K562 (cell line): ENCODE measurements at regions not wholly inside any gene's neighbourhood (a gene's known extent, or its start where the extent isn't known, plus 50 kb on each side); places are given as distances from the start of the nearest gene placed in this dataset.

ENCODE experiments used
- ATAC-seq: fragments of 200-7000 bp; cut with Tn5 transposase; 3 replicates; pipeline ENCODE4 v1.9.1; 2020; ENCODE audit warnings: moderate library complexity
- BruUV-seq: library from RNA; stranded (reverse); fragments of 400-500 nt; replicated peaks from 2 replicates; lab custom pipeline; 2021; lab: Mats Ljungman, UMichigan
- CTCF ChIA-PET: fragments of 300-600 bp; formaldehyde crosslinking; extraction: SDS; loops from one replicate; lab custom pipeline; 2021; ENCODE audit warnings: low intra/inter-chr PET ratio; lab: Yijun Ruan, JAX
- POLR2A ChIA-PET: fragments of 300-600, 350-650 bp; sonication (Branson Sonifier 250); formaldehyde crosslinking; extraction: SDS; loops from one replicate; lab custom pipeline; 2021; ENCODE audit warnings: antibody characterized with exemption, inconsistent platforms; lab: Yijun Ruan, JAX
- DNase-seq, 4 experiments: peaks; one replicate each; pipeline versions ENCODE4 v3.0.0 to v3.0.0-alpha.2; 2011 to 2018; ENCODE audit warnings: low spot score in 3 of 4, mixed read lengths in 3 of 4; ENCODE audit errors: extremely low read depth in 1 of 4
- FAIRE-seq: peaks from 2 replicates; lab custom pipeline; 2011; peaks lifted over from hg19 to GRCh38; lab: Jason Lieb, UNC
- H2AFZ ChIP-seq: 2 replicates; pipeline ENCODE4 v1.6.0; 2011; ENCODE audit warnings: low read depth, low read length, control low read depth, inconsistent platforms
- H3K27ac ChIP-seq: fragments of 200-600 bp; 3 replicates; pipeline ENCODE4 v1.8.0; 2011; ENCODE audit warnings: low read depth, mild to moderate bottlenecking, control low read depth, inconsistent platforms, low read length, moderate library complexity, mixed read lengths; ENCODE audit errors: extremely low read depth
- H3K27me3 ChIP-seq, 2 experiments: fragments of 300-600 bp in 1 of 2; 2 replicates in 1 of 2; 3 replicates in 1 of 2; pipeline versions ENCODE4 v1.6.0 to v1.8.0; 2011; ENCODE audit warnings: inconsistent platforms in 2 of 2, low read length in 2 of 2, mild to moderate bottlenecking in 1 of 2, mixed read lengths in 1 of 2, moderate library complexity in 1 of 2; ENCODE audit not compliant: control insufficient read depth in 2 of 2, insufficient read depth in 2 of 2
- H3K36me3 ChIP-seq: fragments of 300-600 bp; 3 replicates; pipeline ENCODE4 v1.8.0; 2011; ENCODE audit warnings: mild to moderate bottlenecking, low read length, inconsistent platforms; ENCODE audit not compliant: control insufficient read depth, insufficient read depth
- H3K4me1 ChIP-seq, 2 experiments: fragments of 200-600 bp in 1 of 2; replicated peaks in 1 of 2; 2 replicates in 1 of 2; 3 replicates in 1 of 2; pipeline versions ENCODE4 v1.5.1 to v1.8.0; 2011; ENCODE audit warnings: inconsistent platforms in 2 of 2, low read length in 2 of 2, mild to moderate bottlenecking in 1 of 2, mixed read lengths in 1 of 2, moderate library complexity in 1 of 2; ENCODE audit not compliant: control insufficient read depth in 2 of 2, insufficient read depth in 2 of 2
- H3K4me2 ChIP-seq: 2 replicates; pipeline ENCODE4 v1.6.1; 2011; ENCODE audit warnings: low read length, control low read depth, inconsistent platforms, mixed read lengths; ENCODE audit not compliant: insufficient read depth
- H3K4me3 ChIP-seq: fragments of 200-600 bp; sonication (generic), shearing (Covaris generic); 2 replicates; pipeline ENCODE4 v1.5.1; 2016; ENCODE audit warnings: control low read depth, inconsistent platforms
- H3K79me2 ChIP-seq: fragments of 200-600 bp; 3 replicates; pipeline ENCODE4 v1.8.0; 2011; ENCODE audit warnings: low read length, inconsistent platforms; ENCODE audit not compliant: control insufficient read depth, insufficient read depth
- H3K9ac ChIP-seq, 2 experiments: 2 replicates each; pipeline versions ENCODE4 v1.6.0 to v1.6.1; 2011; ENCODE audit warnings: low read depth in 2 of 2, low read length in 2 of 2, control low read depth in 1 of 2, inconsistent platforms in 1 of 2, mild to moderate bottlenecking in 1 of 2, mixed read lengths in 1 of 2; ENCODE audit not compliant: insufficient read depth in 1 of 2
- H3K9me1 ChIP-seq: one replicate; pipeline ENCODE4 v1.6.0; 2011; ENCODE audit warnings: inconsistent platforms, mild to moderate bottlenecking, low read length, moderate library complexity; ENCODE audit not compliant: control insufficient read depth, insufficient read depth
- H3K9me3 ChIP-seq: replicated peaks from 2 replicates; pipeline ENCODE4 v1.5.1; 2011; ENCODE audit warnings: low read depth, low read length, inconsistent platforms; ENCODE audit not compliant: control insufficient read depth, insufficient read depth
- H4K20me1 ChIP-seq: replicated peaks from 2 replicates; pipeline ENCODE4 v1.6.1; 2011; ENCODE audit warnings: low read length, inconsistent platforms, mixed read lengths; ENCODE audit not compliant: control insufficient read depth, insufficient read depth
- HEY1 ChIP-seq: fragments of 250-450 bp; sonication (Bioruptor Pico); IDR thresholded peaks from 2 replicates; pipeline ENCODE4 v1.5.0; 2020; ENCODE audit warnings: mild to moderate bottlenecking, moderate library complexity, borderline replicate concordance
- MED1 ChIP-seq: sonication (generic); formaldehyde crosslinking; IDR thresholded peaks from 2 replicates; pipeline ENCODE4 v1.8.1; 2023; ENCODE audit warnings: missing genetic modification reagents, borderline replicate concordance
- PCBP2 ChIP-seq: fragments of 200-400 bp; formaldehyde crosslinking; IDR thresholded peaks from 2 replicates; pipeline ENCODE4 v1.6.1; 2018; ENCODE audit warnings: low read length, low read depth, mild to moderate bottlenecking, moderate library complexity; ENCODE audit not compliant: poor library complexity, severe bottlenecking
- RBM14 ChIP-seq: fragments of 200-400 bp; formaldehyde crosslinking; IDR thresholded peaks from 2 replicates; pipeline ENCODE4 v1.6.1; 2018; ENCODE audit warnings: low read depth, mild to moderate bottlenecking, low read length, moderate library complexity, borderline replicate concordance; ENCODE audit not compliant: insufficient read depth
- SAP30 ChIP-seq: fragments of 200-600 bp; sonication (generic); IDR thresholded peaks from 2 replicates; pipeline ENCODE4 v1.6.1; 2012; ENCODE audit warnings: borderline replicate concordance, low read depth, mild to moderate bottlenecking, moderate library complexity, low read length, control low read depth, inconsistent platforms; ENCODE audit not compliant: insufficient read depth, poor library complexity, severe bottlenecking
- SMAD4 ChIP-seq: fragments of 250-450 bp; sonication (Bioruptor Pico); conservative IDR thresholded peaks from 2 replicates; pipeline ENCODE4 v1.8.0; 2021; ENCODE audit warnings: inconsistent platforms, mild to moderate bottlenecking, moderate library complexity
- SMARCE1 ChIP-seq: fragments of 450-650 bp; IDR thresholded peaks from 2 replicates; pipeline ENCODE4 v1.7.1; 2016; ENCODE audit warnings: mild to moderate bottlenecking
- STAG1 ChIP-seq: sonication (generic); formaldehyde crosslinking; IDR thresholded peaks from 2 replicates; pipeline ENCODE4 v1.5.0; 2020; ENCODE audit warnings: missing genetic modification reagents, borderline replicate concordance
- ZNF445 ChIP-seq: fragments of 250-450 bp; sonication (Bioruptor Pico); IDR thresholded peaks from 2 replicates; pipeline ENCODE4 v1.4.0; 2020; ENCODE audit warnings: low read depth, mild to moderate bottlenecking, moderate library complexity
- in situ Hi-C: fragments of 300-500 bp; cut with MboI; formaldehyde crosslinking; loops from 4 replicates; pipeline ENCODE4 v1.15.0; 2018; ENCODE audit warnings: inconsistent platforms, mixed read lengths
- intact Hi-C: fragments of 100-400 bp; cut with micrococcal nuclease; formaldehyde crosslinking; loops from 2 replicates; pipeline ENCODE4 v1.14.2; 2022
- TF ChIP-seq, protein P1 (sequence below): fragments of 200-600 bp; sonication (generic); IDR thresholded peaks from one replicate; pipeline ENCODE4 v1.6.1; 2012; ENCODE audit warnings: mild to moderate bottlenecking, low read depth, low read length, inconsistent platforms

GRCh38 chr18:30787410-30787809 lies 255.1 kb downstream of the DSC3 start:
- Histone ChIP-seq H3K4me1 (no peaks in the 10 kb centered on the region), H2AFZ (no peak overlapping the region), H3K9me1 (no peaks in the 10 kb centered on the region), H3K9ac (no peak overlapping the region), H3K79me2 (no peaks in the 10 kb centered on the region), H3K27ac (no peak overlapping the region), H3K27me3 (no peaks in the 10 kb centered on the region), H3K36me3 (no peaks in the 10 kb centered on the region), H3K4me3 (no peak overlapping the region), H3K4me2 (no peak overlapping the region), H3K9me3 (no peaks in the 10 kb centered on the region; the same call in 1 of the 2 replicates), H4K20me1 (no peaks in the 10 kb centered on the region)
- ChIA-PET CTCF (no interaction called here), POLR2A (interaction anchor here (0.7 kb wide), 1 partner anchor 166 kb away, joined by 3 read pairs; no protein-coding TSS in a partner anchor)
- in situ Hi-C loops: no loop called here
- no TSS peak for BruUV-seq
- ATAC-seq (no peak), FAIRE-seq (no peak), DNase-seq (no peak)
- intact Hi-C loops: no loop called here
- TF ChIP-seq SMARCE1: no peak
- no peak for TF ChIP-seq ZNF445 (CRISPR knock-in tag)
- TF ChIP-seq, protein P1, sequence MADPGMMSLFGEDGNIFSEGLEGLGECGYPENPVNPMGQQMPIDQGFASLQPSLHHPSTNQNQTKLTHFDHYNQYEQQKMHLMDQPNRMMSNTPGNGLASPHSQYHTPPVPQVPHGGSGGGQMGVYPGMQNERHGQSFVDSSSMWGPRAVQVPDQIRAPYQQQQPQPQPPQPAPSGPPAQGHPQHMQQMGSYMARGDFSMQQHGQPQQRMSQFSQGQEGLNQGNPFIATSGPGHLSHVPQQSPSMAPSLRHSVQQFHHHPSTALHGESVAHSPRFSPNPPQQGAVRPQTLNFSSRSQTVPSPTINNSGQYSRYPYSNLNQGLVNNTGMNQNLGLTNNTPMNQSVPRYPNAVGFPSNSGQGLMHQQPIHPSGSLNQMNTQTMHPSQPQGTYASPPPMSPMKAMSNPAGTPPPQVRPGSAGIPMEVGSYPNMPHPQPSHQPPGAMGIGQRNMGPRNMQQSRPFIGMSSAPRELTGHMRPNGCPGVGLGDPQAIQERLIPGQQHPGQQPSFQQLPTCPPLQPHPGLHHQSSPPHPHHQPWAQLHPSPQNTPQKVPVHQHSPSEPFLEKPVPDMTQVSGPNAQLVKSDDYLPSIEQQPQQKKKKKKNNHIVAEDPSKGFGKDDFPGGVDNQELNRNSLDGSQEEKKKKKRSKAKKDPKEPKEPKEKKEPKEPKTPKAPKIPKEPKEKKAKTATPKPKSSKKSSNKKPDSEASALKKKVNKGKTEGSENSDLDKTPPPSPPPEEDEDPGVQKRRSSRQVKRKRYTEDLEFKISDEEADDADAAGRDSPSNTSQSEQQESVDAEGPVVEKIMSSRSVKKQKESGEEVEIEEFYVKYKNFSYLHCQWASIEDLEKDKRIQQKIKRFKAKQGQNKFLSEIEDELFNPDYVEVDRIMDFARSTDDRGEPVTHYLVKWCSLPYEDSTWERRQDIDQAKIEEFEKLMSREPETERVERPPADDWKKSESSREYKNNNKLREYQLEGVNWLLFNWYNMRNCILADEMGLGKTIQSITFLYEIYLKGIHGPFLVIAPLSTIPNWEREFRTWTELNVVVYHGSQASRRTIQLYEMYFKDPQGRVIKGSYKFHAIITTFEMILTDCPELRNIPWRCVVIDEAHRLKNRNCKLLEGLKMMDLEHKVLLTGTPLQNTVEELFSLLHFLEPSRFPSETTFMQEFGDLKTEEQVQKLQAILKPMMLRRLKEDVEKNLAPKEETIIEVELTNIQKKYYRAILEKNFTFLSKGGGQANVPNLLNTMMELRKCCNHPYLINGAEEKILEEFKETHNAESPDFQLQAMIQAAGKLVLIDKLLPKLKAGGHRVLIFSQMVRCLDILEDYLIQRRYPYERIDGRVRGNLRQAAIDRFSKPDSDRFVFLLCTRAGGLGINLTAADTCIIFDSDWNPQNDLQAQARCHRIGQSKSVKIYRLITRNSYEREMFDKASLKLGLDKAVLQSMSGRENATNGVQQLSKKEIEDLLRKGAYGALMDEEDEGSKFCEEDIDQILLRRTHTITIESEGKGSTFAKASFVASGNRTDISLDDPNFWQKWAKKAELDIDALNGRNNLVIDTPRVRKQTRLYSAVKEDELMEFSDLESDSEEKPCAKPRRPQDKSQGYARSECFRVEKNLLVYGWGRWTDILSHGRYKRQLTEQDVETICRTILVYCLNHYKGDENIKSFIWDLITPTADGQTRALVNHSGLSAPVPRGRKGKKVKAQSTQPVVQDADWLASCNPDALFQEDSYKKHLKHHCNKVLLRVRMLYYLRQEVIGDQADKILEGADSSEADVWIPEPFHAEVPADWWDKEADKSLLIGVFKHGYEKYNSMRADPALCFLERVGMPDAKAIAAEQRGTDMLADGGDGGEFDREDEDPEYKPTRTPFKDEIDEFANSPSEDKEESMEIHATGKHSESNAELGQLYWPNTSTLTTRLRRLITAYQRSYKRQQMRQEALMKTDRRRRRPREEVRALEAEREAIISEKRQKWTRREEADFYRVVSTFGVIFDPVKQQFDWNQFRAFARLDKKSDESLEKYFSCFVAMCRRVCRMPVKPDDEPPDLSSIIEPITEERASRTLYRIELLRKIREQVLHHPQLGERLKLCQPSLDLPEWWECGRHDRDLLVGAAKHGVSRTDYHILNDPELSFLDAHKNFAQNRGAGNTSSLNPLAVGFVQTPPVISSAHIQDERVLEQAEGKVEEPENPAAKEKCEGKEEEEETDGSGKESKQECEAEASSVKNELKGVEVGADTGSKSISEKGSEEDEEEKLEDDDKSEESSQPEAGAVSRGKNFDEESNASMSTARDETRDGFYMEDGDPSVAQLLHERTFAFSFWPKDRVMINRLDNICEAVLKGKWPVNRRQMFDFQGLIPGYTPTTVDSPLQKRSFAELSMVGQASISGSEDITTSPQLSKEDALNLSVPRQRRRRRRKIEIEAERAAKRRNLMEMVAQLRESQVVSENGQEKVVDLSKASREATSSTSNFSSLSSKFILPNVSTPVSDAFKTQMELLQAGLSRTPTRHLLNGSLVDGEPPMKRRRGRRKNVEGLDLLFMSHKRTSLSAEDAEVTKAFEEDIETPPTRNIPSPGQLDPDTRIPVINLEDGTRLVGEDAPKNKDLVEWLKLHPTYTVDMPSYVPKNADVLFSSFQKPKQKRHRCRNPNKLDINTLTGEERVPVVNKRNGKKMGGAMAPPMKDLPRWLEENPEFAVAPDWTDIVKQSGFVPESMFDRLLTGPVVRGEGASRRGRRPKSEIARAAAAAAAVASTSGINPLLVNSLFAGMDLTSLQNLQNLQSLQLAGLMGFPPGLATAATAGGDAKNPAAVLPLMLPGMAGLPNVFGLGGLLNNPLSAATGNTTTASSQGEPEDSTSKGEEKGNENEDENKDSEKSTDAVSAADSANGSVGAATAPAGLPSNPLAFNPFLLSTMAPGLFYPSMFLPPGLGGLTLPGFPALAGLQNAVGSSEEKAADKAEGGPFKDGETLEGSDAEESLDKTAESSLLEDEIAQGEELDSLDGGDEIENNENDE: no peak
- TF ChIP-seq SAP30: no peak
- no peak for TF ChIP-seq RBM14
- TF ChIP-seq MED1: no peak
- no peak for TF ChIP-seq HEY1 (CRISPR knock-in tag)
- TF ChIP-seq PCBP2: no peak
- TF ChIP-seq STAG1 (CRISPR knock-in tag): no peak
- no peak for TF ChIP-seq SMAD4 (CRISPR knock-in tag)
